SK-N-SH (cell line): ENCODE measurements at regions not wholly inside any gene's neighbourhood (a gene's known extent, or its start where the extent isn't known, plus 50 kb on each side); places are given as distances from the start of the nearest gene placed in this dataset.

Experiments
- CTCF ChIA-PET: fragments of 300-600, 350-600 bp; formaldehyde crosslinking; extraction: SDS; loops from one replicate; lab custom pipeline; 2021; lab: Yijun Ruan, JAX
- POLR2A ChIA-PET: fragments of 350-600 bp; sonication (Branson Sonifier 250); formaldehyde crosslinking; extraction: SDS; loops from one replicate; lab custom pipeline; 2020; ENCODE audit warnings: antibody characterized with exemption, inconsistent platforms; lab: Yijun Ruan, JAX
- DNase-seq: peaks from one replicate; pipeline ENCODE4 v3.0.0; 2012
- H2AFZ ChIP-seq: fragments of 200-600 bp; sonication (generic); 2 replicates; pipeline ENCODE4 v1.8.1; 2016; ENCODE audit warnings: antibody characterized with exemption, mild to moderate bottlenecking, low read depth
- H3F3A ChIP-seq: fragments of 200-600 bp; sonication (generic); replicated peaks from 2 replicates; pipeline ENCODE3; 2016; ENCODE audit warnings: antibody characterized with exemption, mild to moderate bottlenecking; ENCODE audit not compliant: insufficient read depth
- H3K27ac ChIP-seq, 2 experiments: fragments of 200-500 bp in 1 of 2; fragments of 200-600 bp in 1 of 2; sonication (Bioruptor generic) in 1 of 2; sonication (generic), shearing (Covaris generic) in 1 of 2; 2 replicates each; pipeline versions ENCODE4 v1.5.1 to v1.6.1; 2014 to 2016; ENCODE audit warnings: low read depth in 2 of 2, inconsistent platforms in 1 of 2, low read length in 1 of 2, mild to moderate bottlenecking in 1 of 2, mixed read lengths in 1 of 2
- H3K27me3 ChIP-seq: fragments of 200-600 bp; sonication (generic), shearing (Covaris generic); 2 replicates; pipeline ENCODE4 v1.6.1; 2016; ENCODE audit warnings: mixed run types; ENCODE audit not compliant: insufficient read depth
- H3K36me3 ChIP-seq, 2 experiments: fragments of 200-500 bp in 1 of 2; fragments of 200-600 bp in 1 of 2; sonication (Bioruptor generic) in 1 of 2; sonication (generic) in 1 of 2; replicated peaks in 1 of 2; 2 replicates each; pipeline versions ENCODE3 to v1.5.1; 2014 to 2016; ENCODE audit warnings: low read length in 1 of 2, mild to moderate bottlenecking in 1 of 2; ENCODE audit not compliant: insufficient read depth in 2 of 2, control insufficient read depth in 1 of 2
- H3K4me1 ChIP-seq, 2 experiments: fragments of 200-500 bp in 1 of 2; fragments of 200-600 bp in 1 of 2; sonication (Bioruptor generic) in 1 of 2; sonication (generic), shearing (Covaris generic) in 1 of 2; 2 replicates each; pipeline versions ENCODE4 v1.5.1 to v1.6.1; 2014 to 2016; ENCODE audit warnings: low read depth in 1 of 2, low read length in 1 of 2, mixed run types in 1 of 2; ENCODE audit not compliant: insufficient read depth in 2 of 2, control insufficient read depth in 1 of 2
- H3K4me2 ChIP-seq: fragments of 200-600 bp; sonication (generic), shearing (Covaris generic); 2 replicates; pipeline ENCODE4 v1.6.1; 2017; ENCODE audit warnings: mixed run types
- H3K4me3 ChIP-seq, 2 experiments: fragments of 200-500 bp in 1 of 2; fragments of 200-600 bp in 1 of 2; sonication (Bioruptor generic) in 1 of 2; sonication (generic), shearing (Covaris generic) in 1 of 2; 2 replicates each; pipeline versions ENCODE4 v1.5.1 to v1.8.1; 2014 to 2016; ENCODE audit warnings: low read depth in 2 of 2, inconsistent platforms in 1 of 2, low read length in 1 of 2, mild to moderate bottlenecking in 1 of 2, mixed read lengths in 1 of 2, moderate library complexity in 1 of 2
- H3K79me2 ChIP-seq: fragments of 200-600 bp; sonication (generic); 2 replicates; pipeline ENCODE4 v1.8.1; 2017; ENCODE audit warnings: mild to moderate bottlenecking; ENCODE audit not compliant: insufficient read depth
- H3K9ac ChIP-seq: fragments of 200-600 bp; sonication (generic); 2 replicates; pipeline ENCODE4 v1.6.1; 2017; ENCODE audit warnings: mixed run types
- H3K9me2 ChIP-seq: fragments of 200-600 bp; sonication (generic); 2 replicates; pipeline ENCODE4 v1.6.1; 2017; ENCODE audit warnings: mixed run types
- H3K9me3 ChIP-seq: fragments of 200-600 bp; sonication (generic); 2 replicates; pipeline ENCODE4 v1.6.1; 2017; ENCODE audit warnings: mixed run types, mild to moderate bottlenecking, moderate library complexity
- H4K20me1 ChIP-seq: fragments of 200-600 bp; sonication (generic); 2 replicates; pipeline ENCODE4 v1.6.1; 2017; ENCODE audit warnings: mild to moderate bottlenecking, mixed run types; ENCODE audit not compliant: insufficient read depth
- EP300 ChIP-seq, 2 experiments: IDR thresholded peaks; 2 replicates each; pipeline versions ENCODE4 v1.4.0 to v1.6.1; 2012; ENCODE audit warnings: borderline replicate concordance in 1 of 2, low read depth in 1 of 2, low read length in 1 of 2
- FOXJ3 ChIP-seq: sonication (generic); formaldehyde crosslinking; IDR thresholded peaks from 2 replicates; pipeline ENCODE4 v1.5.1; 2020; ENCODE audit warnings: mild to moderate bottlenecking, missing genetic modification reagents
- FOXM1 ChIP-seq: IDR thresholded peaks from 2 replicates; pipeline ENCODE4 v1.4.0; 2012; ENCODE audit warnings: low read depth, mild to moderate bottlenecking
- GATA2 ChIP-seq: sonication (generic); formaldehyde crosslinking; IDR thresholded peaks from 2 replicates; pipeline ENCODE4 v1.5.0; 2020; ENCODE audit warnings: mild to moderate bottlenecking, missing genetic modification reagents
- MEF2A ChIP-seq: IDR thresholded peaks from 2 replicates; pipeline ENCODE4 v1.4.0; 2012; ENCODE audit warnings: low read depth, borderline replicate concordance
- MXI1 ChIP-seq: IDR thresholded peaks from 2 replicates; pipeline ENCODE4 v1.6.1; 2012; ENCODE audit warnings: mild to moderate bottlenecking, low read depth, low read length, improper control_type of control experiment
- NFIC ChIP-seq: IDR thresholded peaks from 2 replicates; pipeline ENCODE4 v1.4.0; 2012; ENCODE audit warnings: borderline replicate concordance
- NRF1 ChIP-seq: IDR thresholded peaks from 2 replicates; pipeline ENCODE4 v1.6.1; 2012; ENCODE audit warnings: low read depth, mild to moderate bottlenecking, low read length
- PBX3 ChIP-seq: IDR thresholded peaks from 2 replicates; pipeline ENCODE4; 2012
- RFX5 ChIP-seq: IDR thresholded peaks from 2 replicates; pipeline ENCODE4 v1.6.1; 2012; ENCODE audit warnings: mild to moderate bottlenecking, improper control_type of control experiment, low read length
- RXRA ChIP-seq: IDR thresholded peaks from 2 replicates; pipeline ENCODE4 v1.4.0; 2012; ENCODE audit warnings: low read depth, mild to moderate bottlenecking, borderline replicate concordance
- SIN3A ChIP-seq: IDR thresholded peaks from 2 replicates; pipeline ENCODE4 v1.6.1; 2012; ENCODE audit warnings: low read depth, mild to moderate bottlenecking, low read length, moderate library complexity, borderline replicate concordance
- SMC3 ChIP-seq: IDR thresholded peaks from 2 replicates; pipeline ENCODE4 v1.6.1; 2012; ENCODE audit warnings: low read depth, low read length, improper control_type of control experiment
- TCF12 ChIP-seq: IDR thresholded peaks from 2 replicates; pipeline ENCODE4 v1.4.0; 2012
- TEAD4 ChIP-seq: IDR thresholded peaks from 2 replicates; pipeline ENCODE4 v1.4.0; 2012; ENCODE audit warnings: mild to moderate bottlenecking, borderline replicate concordance; ENCODE audit not compliant: insufficient read depth
- YY1 ChIP-seq: IDR thresholded peaks from 2 replicates; pipeline ENCODE4 v1.4.0; 2012; ENCODE audit warnings: low read depth, mild to moderate bottlenecking
- WGBS: methylation state at CpG from one replicate; pipeline ENCODE4 v1.1.6; 2017; ENCODE audit warnings: low lambda C conversion rate; 5-methylcytosine and 5-hydroxymethylcytosine counted together
- TF ChIP-seq, protein P1 (sequence below): fragments of 150-350 bp; IDR thresholded peaks from 2 replicates; pipeline ENCODE4 v1.6.1; 2016; ENCODE audit warnings: mild to moderate bottlenecking, low read depth, low read length
- TF ChIP-seq, protein P2 (sequence below): IDR thresholded peaks from 2 replicates; pipeline ENCODE4 v1.4.0; 2012; ENCODE audit warnings: low read depth

- TF ChIP-seq, protein P1, sequence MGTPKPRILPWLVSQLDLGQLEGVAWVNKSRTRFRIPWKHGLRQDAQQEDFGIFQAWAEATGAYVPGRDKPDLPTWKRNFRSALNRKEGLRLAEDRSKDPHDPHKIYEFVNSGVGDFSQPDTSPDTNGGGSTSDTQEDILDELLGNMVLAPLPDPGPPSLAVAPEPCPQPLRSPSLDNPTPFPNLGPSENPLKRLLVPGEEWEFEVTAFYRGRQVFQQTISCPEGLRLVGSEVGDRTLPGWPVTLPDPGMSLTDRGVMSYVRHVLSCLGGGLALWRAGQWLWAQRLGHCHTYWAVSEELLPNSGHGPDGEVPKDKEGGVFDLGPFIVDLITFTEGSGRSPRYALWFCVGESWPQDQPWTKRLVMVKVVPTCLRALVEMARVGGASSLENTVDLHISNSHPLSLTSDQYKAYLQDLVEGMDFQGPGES, result no peak
- TF ChIP-seq NRF1 (peak; percentile 61), NFIC (no peak)
- no peak overlapping the region for H3K27ac ChIP-seq
- ChIA-PET POLR2A (no interaction called here), CTCF (no interaction called here)
- peak; percentile 67 for DNase-seq
- H2AFZ ChIP-seq, result no peak overlapping the region
- no peaks in the 10 kb centered on the region for H3K9me3 ChIP-seq
- H3K4me1 ChIP-seq, result no peaks in the 10 kb centered on the region; a peak in 1 of 4 replicates
- H4K20me1 ChIP-seq, result no peaks in the 10 kb centered on the region
- no peaks in the 10 kb centered on the region for H3K9me2 ChIP-seq
- H3F3A ChIP-seq, result no peaks in the 10 kb centered on the region
- H3K4me2 ChIP-seq, result no peak overlapping the region
- H3K79me2 ChIP-seq, result no peaks in the 10 kb centered on the region
- H3K27me3 ChIP-seq, result no peaks in the 10 kb centered on the region
- 24% methylated on average over 18 of the region's 24 CpGs for WGBS
- H3K4me3 ChIP-seq, result peak overlapping the region in 1 of 2 experiments; percentile 17; a peak in 1 of 4 replicates
- no peaks in the 10 kb centered on the region for H3K36me3 ChIP-seq
- no peak overlapping the region for H3K9ac ChIP-seq
These were observed 320.0 kb downstream of the ZNF716 start for GRCh38 chr7:57769958-57770357.

DNA sequence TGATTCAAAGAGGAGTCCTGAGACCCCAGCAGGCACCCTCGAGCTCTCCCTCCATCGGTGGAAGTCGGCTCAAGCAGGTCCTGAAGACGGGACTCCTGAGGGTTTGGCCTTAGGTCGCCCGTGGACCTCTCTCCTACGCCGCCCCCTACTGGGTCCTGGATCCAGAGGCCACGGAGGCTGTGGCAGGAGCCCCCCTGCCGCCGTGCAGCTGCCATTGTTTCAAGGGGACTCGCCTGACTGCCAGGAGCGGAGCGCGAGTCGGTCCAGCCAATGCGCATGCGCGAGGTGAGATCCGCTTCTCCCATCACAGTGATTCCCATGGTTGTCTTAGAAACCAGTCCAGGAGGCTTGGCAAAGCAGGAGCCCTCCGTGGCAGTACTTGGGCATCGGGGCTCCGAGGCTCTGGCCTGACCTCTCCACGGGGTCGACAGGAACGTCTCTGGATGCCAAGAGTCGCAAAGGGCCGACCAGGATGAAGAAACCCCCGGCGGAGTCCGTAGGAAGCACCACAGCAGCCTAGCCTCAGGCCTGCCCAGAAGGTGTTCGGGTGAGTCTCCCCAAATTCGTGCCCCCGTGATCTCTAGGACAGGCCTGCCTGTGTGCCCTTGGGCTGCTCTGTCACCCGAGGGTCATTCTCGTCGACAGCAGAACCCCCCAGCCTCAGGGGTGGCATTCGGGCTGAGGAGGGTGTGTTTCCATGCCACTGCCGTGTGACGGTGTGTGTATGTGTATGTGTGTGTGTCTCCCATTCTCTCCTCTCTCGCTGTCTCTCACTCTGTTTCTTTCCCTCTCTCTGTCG lies 322.3 kb downstream of the ZNF716 start:
- no peaks in the 10 kb centered on the region for H4K20me1 ChIP-seq
- H3K9ac ChIP-seq, result no peak overlapping the region
- POLR2A ChIA-PET, result no interaction called here
- H3K4me1 ChIP-seq, result no peaks in the 10 kb centered on the region; a peak in 1 of 4 replicates
- H2AFZ ChIP-seq, result no peak overlapping the region
- CTCF ChIA-PET, result no interaction called here
- H3K27me3 ChIP-seq, result no peaks in the 10 kb centered on the region
- H3F3A ChIP-seq, result no peaks in the 10 kb centered on the region
- TF ChIP-seq TEAD4 (no peak), NRF1 (0 out of 2 replicates have a peak, but pooled peaks have one; percentile 9), MXI1 (no peak)
- TF ChIP-seq, all 33 proteins: peak for 1
- Histone ChIP-seq H3K4me3 (no peak overlapping the region; a peak in 1 of 4 replicates), H3K79me2 (no peaks in the 10 kb centered on the region), H3K27ac (no peak overlapping the region), H3K36me3 (no peaks in the 10 kb centered on the region), H3K9me3 (no peaks in the 10 kb centered on the region), H3K9me2 (no peaks in the 10 kb centered on the region), H3K4me2 (no peak overlapping the region)
- WGBS, result 12% methylated on average over 25 of the region's 42 CpGs
- peak; percentile 49 for DNase-seq

DNA sequence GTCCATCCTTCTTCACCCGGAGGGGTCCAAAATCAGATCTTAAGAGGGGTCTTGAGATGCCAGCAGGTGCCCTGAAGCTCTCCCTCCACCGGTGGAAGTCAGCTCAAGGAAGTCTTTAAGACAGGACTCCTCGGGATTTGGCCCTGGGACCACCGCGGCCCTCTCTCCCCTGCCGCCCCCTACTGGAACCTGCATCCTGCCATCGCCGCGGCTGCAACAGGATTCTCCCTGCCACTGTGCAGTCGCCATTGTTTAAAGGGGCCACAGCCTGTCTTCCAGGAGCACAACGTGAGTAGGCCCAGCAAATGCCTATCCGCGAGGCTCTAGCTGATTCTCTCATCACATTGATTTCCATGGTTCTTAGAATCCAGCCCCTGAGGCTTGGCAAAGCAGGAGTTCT lies 324.3 kb downstream of the ZNF716 start:
- no peak for DNase-seq
- no peak overlapping the region for H2AFZ ChIP-seq
- no peaks in the 10 kb centered on the region for H3K9me3 ChIP-seq
- no peak for TF ChIP-seq PBX3
- no peak for TF ChIP-seq NFIC
- no peak for TF ChIP-seq TEAD4
- no peak for TF ChIP-seq GATA2 (CRISPR knock-in tag)
- TF ChIP-seq TCF12, result no peak
- TF ChIP-seq YY1, result no peak
- TF ChIP-seq, protein P1, result no peak
- TF ChIP-seq SIN3A, result no peak
- TF ChIP-seq RFX5, result no peak
- TF ChIP-seq EP300 (IDR thresholded peaks at IDR 0.05; ENCODE audit: borderline replicate concordance in 1 of 2, low read depth in 1 of 2, low read length in 1 of 2), result no peak
- no peak for TF ChIP-seq FOXM1
- TF ChIP-seq, protein P2, sequence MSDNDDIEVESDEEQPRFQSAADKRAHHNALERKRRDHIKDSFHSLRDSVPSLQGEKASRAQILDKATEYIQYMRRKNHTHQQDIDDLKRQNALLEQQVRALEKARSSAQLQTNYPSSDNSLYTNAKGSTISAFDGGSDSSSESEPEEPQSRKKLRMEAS, result no peak
- no peak for TF ChIP-seq MEF2A
- TF ChIP-seq SMC3, result no peak
- TF ChIP-seq RXRA, result no peak
- no peak for TF ChIP-seq FOXJ3 (CRISPR knock-in tag)
- no peak for TF ChIP-seq MXI1
- H3F3A ChIP-seq, result no peaks in the 10 kb centered on the region
- H3K4me3 ChIP-seq, result no peak overlapping the region
- CTCF ChIA-PET, result no interaction called here
- H3K4me1 ChIP-seq, result no peaks in the 10 kb centered on the region; a peak in 1 of 4 replicates
- H3K9ac ChIP-seq, result no peak overlapping the region
- H3K79me2 ChIP-seq, result no peaks in the 10 kb centered on the region
- no peaks in the 10 kb centered on the region for H3K27me3 ChIP-seq
- no peaks in the 10 kb centered on the region for H3K9me2 ChIP-seq
- no peak overlapping the region for H3K4me2 ChIP-seq
- H4K20me1 ChIP-seq, result no peaks in the 10 kb centered on the region
- POLR2A ChIA-PET, result no interaction called here
- no peak overlapping the region for H3K27ac ChIP-seq
- WGBS, result 38% methylated on average over 12 of the region's 13 CpGs
- no peaks in the 10 kb centered on the region for H3K36me3 ChIP-seq
